DMS53 (cell line): ENCODE measurements at regions not wholly inside any gene's neighbourhood (a gene's known extent, or its start where the extent isn't known, plus 50 kb on each side); places are given as distances from the start of the nearest gene placed in this dataset.
"Not testable (repeated sequence)": the region's sequence is repeated elsewhere in the genome, so short reads cannot be mapped to it uniquely, and the experiment has no call there.

Experiments
- DNase-seq: peaks from one replicate; lab custom pipeline; 2025; lab: John Stamatoyannopoulos, UW

GRCh38 chr2:149709496-149710263 is 122.1 kb upstream of the MMADHC start:
- DNase-seq, result no peak

- DNase-seq, result no peak
Observed at GRCh38 chr2:149703281-149703680, 115.7 kb upstream of the MMADHC start.

- DNase-seq, result no peak
Observed at GRCh38 chr2:149702571-149702970, 115.0 kb upstream of the MMADHC start.

- no peak for DNase-seq
Observed at GRCh38 chr2:149701241-149701640, 113.7 kb upstream of the MMADHC start.

- no peak for DNase-seq
Observed at GRCh38 chr2:149692961-149693396, 105.4 kb upstream of the MMADHC start.

- DNase-seq, result no peak
Observed at GRCh38 chr2:149690825-149691224, 103.2 kb upstream of the MMADHC start.

- no peak for DNase-seq
Observed at GRCh38 chr2:149687052-149687427, 99.5 kb upstream of the MMADHC start.

- no peak for DNase-seq
Observed at GRCh38 chr2:149686136-149687051, 98.8 kb upstream of the MMADHC start.

GRCh38 chr2:149685401-149685800 is 97.8 kb upstream of the MMADHC start:
- DNase-seq, result not testable (repeated sequence)

- DNase-seq, result no peak
Observed at GRCh38 chr2:149679286-149679685, 91.7 kb upstream of the MMADHC start.

- DNase-seq, result no peak
Observed at GRCh38 chr2:149677416-149677815, 89.8 kb upstream of the MMADHC start.

GRCh38 chr2:149670086-149670485 is 82.5 kb upstream of the MMADHC start:
- no peak for DNase-seq

- DNase-seq, result no peak
Observed at GRCh38 chr2:149666809-149667320, 79.3 kb upstream of the MMADHC start.

- DNase-seq, result no peak
Observed at GRCh38 chr2:149664896-149665295, 77.3 kb upstream of the MMADHC start.

- no peak for DNase-seq
Observed at GRCh38 chr2:149662556-149662955, 75.0 kb upstream of the MMADHC start.

GRCh38 chr2:149661844-149662243 is 74.3 kb upstream of the MMADHC start:
- DNase-seq, result no peak

GRCh38 chr2:149658553-149658952 is 71.0 kb upstream of the MMADHC start:
- DNase-seq, result no peak

GRCh38 chr2:149657401-149658040 is 69.9 kb upstream of the MMADHC start:
- no peak for DNase-seq

GRCh38 chr2:149656996-149657395 is 69.4 kb upstream of the MMADHC start:
- DNase-seq, result no peak

- DNase-seq, result no peak
Observed at GRCh38 chr2:149653831-149654445, 66.4 kb upstream of the MMADHC start.

- DNase-seq, result no peak
Observed at GRCh38 chr2:149652926-149653325, 65.4 kb upstream of the MMADHC start.

GRCh38 chr2:149652526-149652925 is 65.0 kb upstream of the MMADHC start:
- DNase-seq, result no peak
